K562 (cell line): ENCODE measurements at regions not wholly inside any gene's neighbourhood (a gene's known extent, or its start where the extent isn't known, plus 50 kb on each side); places are given as distances from the start of the nearest gene placed in this dataset.
A peak's percentile ranks its signal among the peaks of the same experiment; 100 is the strongest.

Experiments
- ARID1B ChIP-seq: fragments of 450-650 bp; IDR thresholded peaks from 2 replicates; pipeline ENCODE4 v1.6.1; 2016; ENCODE audit warnings: antibody characterized with exemption, mild to moderate bottlenecking, inconsistent platforms
- CBFA2T2 ChIP-seq: fragments of 450-650 bp; conservative IDR thresholded peaks from 2 replicates; pipeline ENCODE4 v1.6.1; 2017; ENCODE audit warnings: mild to moderate bottlenecking
- CEBPB ChIP-seq: fragments of 450-650 bp; IDR thresholded peaks from 2 replicates; pipeline ENCODE4 v1.6.1; 2016; ENCODE audit warnings: missing genetic modification characterization, missing compliant biosample characterization
- CEBPG ChIP-seq, 3 experiments: fragments of 200-800 bp in 1 of 3; sonication (Bioruptor generic) in 1 of 3; sonication (generic) in 1 of 3; formaldehyde crosslinking in 1 of 3; IDR thresholded peaks in 2 of 3; conservative IDR thresholded peaks in 1 of 3; 2 replicates each; pipeline versions ENCODE4 v1.6.1 to v1.8.0; 2016 to 2022; ENCODE audit warnings: missing compliant biosample characterization in 2 of 3, missing genetic modification characterization in 2 of 3, mild to moderate bottlenecking in 1 of 3, missing genetic modification reagents in 1 of 3
- CREBBP ChIP-seq: IDR thresholded peaks from one replicate; pipeline ENCODE4 v1.6.1; 2012; ENCODE audit warnings: low read depth, mild to moderate bottlenecking, control low read depth, inconsistent platforms, low read length
- ILK ChIP-seq: fragments of 450-650 bp; IDR thresholded peaks from 2 replicates; pipeline ENCODE4 v1.6.1; 2016; ENCODE audit warnings: missing genetic modification characterization, low read depth, mild to moderate bottlenecking, missing compliant biosample characterization, moderate library complexity, borderline replicate concordance
- MBD1 ChIP-seq: fragments of 250-450 bp; sonication (Bioruptor Pico); IDR thresholded peaks from 2 replicates; pipeline ENCODE4 v1.8.0; 2022; ENCODE audit warnings: inconsistent platforms
- MEIS2 ChIP-seq: fragments of 450-650 bp; IDR thresholded peaks from 2 replicates; pipeline ENCODE4 v1.6.1; 2014; ENCODE audit warnings: mild to moderate bottlenecking; ENCODE audit not compliant: partially characterized antibody
- MNT ChIP-seq, 2 experiments: fragments of 450-650 bp; conservative IDR thresholded peaks; 2 replicates each; pipeline ENCODE4 v1.6.1; 2017; ENCODE audit warnings: mild to moderate bottlenecking in 2 of 2, moderate library complexity in 2 of 2
- NFATC3 ChIP-seq: fragments of 450-650 bp; IDR thresholded peaks from 2 replicates; pipeline ENCODE4 v1.6.1; 2017; ENCODE audit warnings: mild to moderate bottlenecking
- PATZ1 ChIP-seq: fragments of 250-450 bp; sonication (Bioruptor Pico); IDR thresholded peaks from 2 replicates; pipeline ENCODE4 v1.5.0; 2020; ENCODE audit warnings: mild to moderate bottlenecking, borderline replicate concordance
- RBFOX2 ChIP-seq: fragments of 200-400 bp; formaldehyde crosslinking; IDR thresholded peaks from 2 replicates; pipeline ENCODE4 v1.6.1; 2017; ENCODE audit warnings: low read depth, mild to moderate bottlenecking, low read length, moderate library complexity
- RBM25 ChIP-seq: fragments of 200-400 bp; formaldehyde crosslinking; IDR thresholded peaks from 2 replicates; pipeline ENCODE4 v1.6.1; 2018; ENCODE audit warnings: low read length, low read depth, moderate library complexity; ENCODE audit not compliant: severe bottlenecking
- TEAD1 ChIP-seq, 2 experiments: fragments of 450-650 bp in 1 of 2; sonication (generic) in 1 of 2; formaldehyde crosslinking; IDR thresholded peaks; 2 replicates each; pipeline versions ENCODE4 v1.4.0 to v1.8.0; 2020 to 2022; ENCODE audit warnings: mild to moderate bottlenecking in 2 of 2, missing genetic modification reagents in 1 of 2
- THRAP3 ChIP-seq: fragments of 450-650 bp; IDR thresholded peaks from 2 replicates; pipeline ENCODE4 v1.6.1; 2016; ENCODE audit warnings: mild to moderate bottlenecking, inconsistent platforms, borderline replicate concordance
- YY1 ChIP-seq, 3 experiments: IDR thresholded peaks; 2 replicates each; pipeline ENCODE4 v1.6.1; 2011; ENCODE audit warnings: low read length in 2 of 3, mild to moderate bottlenecking in 2 of 3, moderate library complexity in 2 of 3, borderline replicate concordance in 1 of 3, control low read depth in 1 of 3, low read depth in 1 of 3; ENCODE audit not compliant: insufficient read depth in 3 of 3, insufficient replicate concordance in 2 of 3, control insufficient read depth in 1 of 3, insufficient read length in 1 of 3; ENCODE audit errors: extremely low read depth in 1 of 3
- ZBTB8A ChIP-seq: fragments of 450-650 bp; IDR thresholded peaks from 2 replicates; pipeline ENCODE4 v1.6.1; 2018; ENCODE audit warnings: mild to moderate bottlenecking, moderate library complexity; ENCODE audit not compliant: partially characterized antibody
- ZFX ChIP-seq: sonication (generic); formaldehyde crosslinking; IDR thresholded peaks from 2 replicates; pipeline ENCODE4 v1.8.0; 2022; ENCODE audit warnings: mild to moderate bottlenecking, missing genetic modification reagents, moderate library complexity
- ZKSCAN3 ChIP-seq: fragments of 250-450 bp; sonication (Bioruptor Pico); IDR thresholded peaks from 2 replicates; pipeline ENCODE4 v1.4.0; 2020
- ZNF3 ChIP-seq: fragments of 250-450 bp; sonication (Bioruptor Pico); IDR thresholded peaks from 2 replicates; pipeline ENCODE4 v1.5.0; 2021; ENCODE audit warnings: mild to moderate bottlenecking, moderate library complexity
- ZNF316 ChIP-seq: fragments of 450-650 bp; IDR thresholded peaks from 2 replicates; pipeline ENCODE4 v1.6.1; 2016
- ZNF41 ChIP-seq: fragments of 250-450 bp; sonication (Bioruptor Pico); conservative IDR thresholded peaks from 2 replicates; pipeline ENCODE4 v1.4.0; 2020; ENCODE audit warnings: mild to moderate bottlenecking
- ZNF445 ChIP-seq: fragments of 250-450 bp; sonication (Bioruptor Pico); IDR thresholded peaks from 2 replicates; pipeline ENCODE4 v1.4.0; 2020; ENCODE audit warnings: low read depth, mild to moderate bottlenecking, moderate library complexity
- ZNF586 ChIP-seq: fragments of 450-650 bp; formaldehyde crosslinking; conservative IDR thresholded peaks from 2 replicates; pipeline ENCODE4 v1.4.0; 2020; ENCODE audit warnings: mild to moderate bottlenecking, moderate library complexity
- ZNF766 ChIP-seq: fragments of 200-800 bp; sonication (Bioruptor generic); conservative IDR thresholded peaks from 2 replicates; pipeline ENCODE4 v1.6.1; 2016; ENCODE audit warnings: missing genetic modification characterization, missing compliant biosample characterization

GRCh38 chr3:156760333-156760732, 65.8 kb upstream of the LEKR1 start (continued):
- no peak for TF ChIP-seq PATZ1 (CRISPR knock-in tag)
- TF ChIP-seq CREBBP = no peak
- TF ChIP-seq ZNF586 (CRISPR knock-in tag) = no peak
- TF ChIP-seq MBD1 (CRISPR knock-in tag) = no peak
- TF ChIP-seq ZNF3 (CRISPR knock-in tag) = no peak
- TF ChIP-seq RBFOX2 = no peak
- TF ChIP-seq MEIS2 = peak; percentile 21
- peak; percentile 41 for TF ChIP-seq CBFA2T2
- no peak for TF ChIP-seq NFATC3
- TF ChIP-seq ZNF445 = no peak
- peak; percentile 10 for TF ChIP-seq RBM25
- 0 out of 2 replicates have a peak, but pooled peaks have one; percentile 13 for TF ChIP-seq CEBPB (tag)
- TF ChIP-seq YY1 (IDR thresholded peaks at IDR 0.05; ENCODE audit: borderline replicate concordance in 1 of 3, control insufficient read depth in 1 of 3, extremely low read depth in 1 of 3, insufficient read depth in 3 of 3, insufficient read length in 1 of 3, insufficient replicate concordance in 2 of 3, low read depth in 1 of 3, low read length in 2 of 3) = no peak
- no peak for TF ChIP-seq ZNF766
- no peak for TF ChIP-seq ZNF41 (CRISPR knock-in tag)
- no peak for TF ChIP-seq MNT (conservative IDR thresholded peaks at IDR 0.05)
- TF ChIP-seq ZNF316 = peak; percentile 18; the same call in 1 of the 2 replicates
- no peak for TF ChIP-seq THRAP3
- TF ChIP-seq CEBPG (CRISPR knock-in tag; IDR thresholded peaks at IDR 0.05) = no peak
- no peak for TF ChIP-seq CEBPG (tag; conservative IDR thresholded peaks at IDR 0.05 in 1 of 2, IDR thresholded peaks at IDR 0.05 in 1 of 2)
- no peak for TF ChIP-seq TEAD1 (CRISPR knock-in tag; IDR thresholded peaks at IDR 0.05)
- TF ChIP-seq ZFX = no peak
- no peak for TF ChIP-seq ZKSCAN3
- TF ChIP-seq ZBTB8A = no peak
- TF ChIP-seq ILK (tag) = no peak
- peak; percentile 41 for TF ChIP-seq ARID1B
